ENCODE measurements at regions not wholly inside any gene's neighbourhood (a gene's known extent, or its start where the extent isn't known, plus 50 kb on each side); places are given as distances from the start of the nearest gene placed in this dataset.

DNA sequence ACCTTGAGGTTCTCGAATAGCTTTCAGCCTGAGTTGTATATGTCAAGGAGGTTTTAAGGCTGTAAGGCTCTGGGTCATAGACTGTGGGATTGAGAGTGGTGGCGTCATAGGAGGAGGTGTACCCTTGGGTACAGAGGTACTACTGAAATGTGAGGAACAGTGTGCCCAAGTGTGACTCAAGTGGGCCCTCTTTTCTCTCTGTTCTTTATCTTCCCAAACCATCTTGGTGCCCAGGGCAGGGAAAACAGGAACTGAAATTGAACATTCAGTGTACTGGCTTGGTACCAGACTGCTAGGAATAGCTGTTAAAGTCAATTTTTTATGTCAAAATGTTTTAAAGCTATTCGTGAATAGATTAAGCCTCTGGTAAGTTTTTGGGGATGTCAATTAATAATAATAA is 136.2 kb upstream of the RPS6KA3 start:
- no peak overlapping the region for H3K27ac ChIP-seq (ENCODE audit: low read length)
- H3K79me2 ChIP-seq (ENCODE audit: low read length), result no peaks in the 10 kb centered on the region
- no peak for TF ChIP-seq EZH2phosphoT487 (IDR thresholded peaks at IDR 0.05; ENCODE audit: low read depth)
- TF ChIP-seq CTCF (IDR thresholded peaks at IDR 0.05; ENCODE audit: low read depth, low read length), result no peak
- H2AFZ ChIP-seq (ENCODE audit: low read depth, low read length), result no peak overlapping the region
- H3K36me3 ChIP-seq (replicated peaks; ENCODE audit: low read depth, low read length), result no peaks in the 10 kb centered on the region
- H3K4me2 ChIP-seq (ENCODE audit: low read length), result no peak overlapping the region
- H3K9ac ChIP-seq (ENCODE audit: low read length), result no peak overlapping the region
- no peaks in the 10 kb centered on the region for H4K20me1 ChIP-seq (ENCODE audit: insufficient read depth, low read length)
- H3K4me3 ChIP-seq (ENCODE audit: low read length), result no peak overlapping the region
- H3K4me1 ChIP-seq (ENCODE audit: low read length), result no peaks in the 10 kb centered on the region
- H3K9me3 ChIP-seq (ENCODE audit: insufficient read depth, low read length), result no peaks in the 10 kb centered on the region
- H3K27me3 ChIP-seq (ENCODE audit: low read depth, low read length), result no peaks in the 10 kb centered on the region

- H3K9me3 ChIP-seq (ENCODE audit: insufficient read depth, low read length), result no peaks in the 10 kb centered on the region
- TF ChIP-seq EZH2phosphoT487 (IDR thresholded peaks at IDR 0.05; ENCODE audit: low read depth) (no peak), CTCF (IDR thresholded peaks at IDR 0.05; ENCODE audit: low read depth, low read length) (no peak)
- no peaks in the 10 kb centered on the region for H4K20me1 ChIP-seq (ENCODE audit: insufficient read depth, low read length)
Measured at GRCh38 chrX:20399728-20400414, 133.2 kb upstream of the RPS6KA3 start.

DNA sequence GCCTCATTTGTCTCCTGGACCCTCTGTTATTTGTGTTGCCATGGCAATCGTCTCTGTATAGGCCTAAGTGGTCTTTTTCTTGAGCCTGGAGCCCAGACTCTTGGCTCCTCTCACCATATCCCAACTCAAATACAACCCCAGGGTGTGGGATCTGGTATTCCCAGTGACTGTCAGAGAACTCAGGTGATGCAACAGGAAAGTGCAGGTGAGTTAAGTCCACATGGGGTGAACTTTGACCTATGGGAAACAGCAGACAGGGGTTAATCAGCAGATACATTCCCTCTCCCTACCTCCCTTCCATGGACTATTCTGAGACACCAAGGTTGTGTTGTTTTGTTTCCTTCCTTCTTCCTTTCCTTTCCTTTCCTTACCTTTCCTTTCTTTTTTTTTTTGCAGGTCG is 130.9 kb upstream of the RPS6KA3 start:
- H3K4me3 ChIP-seq (ENCODE audit: low read length), result no peak overlapping the region
- no peaks in the 10 kb centered on the region for H3K79me2 ChIP-seq (ENCODE audit: low read length)
- H3K9ac ChIP-seq (ENCODE audit: low read length), result no peak overlapping the region
- H3K36me3 ChIP-seq (replicated peaks; ENCODE audit: low read depth, low read length), result no peaks in the 10 kb centered on the region
- TF ChIP-seq CTCF (IDR thresholded peaks at IDR 0.05; ENCODE audit: low read depth, low read length), result no peak
- no peak for TF ChIP-seq EZH2phosphoT487 (IDR thresholded peaks at IDR 0.05; ENCODE audit: low read depth)
- H3K27ac ChIP-seq (ENCODE audit: low read length), result no peak overlapping the region
- no peaks in the 10 kb centered on the region for H3K27me3 ChIP-seq (ENCODE audit: low read depth, low read length)
- no peak overlapping the region for H2AFZ ChIP-seq (ENCODE audit: low read depth, low read length)
- H4K20me1 ChIP-seq (ENCODE audit: insufficient read depth, low read length), result no peaks in the 10 kb centered on the region
- H3K9me3 ChIP-seq (ENCODE audit: insufficient read depth, low read length), result no peaks in the 10 kb centered on the region
- H3K4me1 ChIP-seq (ENCODE audit: low read length), result no peaks in the 10 kb centered on the region
- no peak overlapping the region for H3K4me2 ChIP-seq (ENCODE audit: low read length)

More at GRCh38 chrX:20399728-20400414, 133.2 kb upstream of the RPS6KA3 start:
- H3K27ac ChIP-seq (ENCODE audit: low read length), result no peak overlapping the region
- H3K27me3 ChIP-seq (ENCODE audit: low read depth, low read length), result no peaks in the 10 kb centered on the region
- no peak overlapping the region for H3K9ac ChIP-seq (ENCODE audit: low read length)
- H3K4me3 ChIP-seq (ENCODE audit: low read length), result no peak overlapping the region
- H3K36me3 ChIP-seq (replicated peaks; ENCODE audit: low read depth, low read length), result no peaks in the 10 kb centered on the region
- no peaks in the 10 kb centered on the region for H3K4me1 ChIP-seq (ENCODE audit: low read length)
- H3K4me2 ChIP-seq (ENCODE audit: low read length), result no peak overlapping the region
- H3K79me2 ChIP-seq (ENCODE audit: low read length), result no peaks in the 10 kb centered on the region
- H2AFZ ChIP-seq (ENCODE audit: low read depth, low read length), result no peak overlapping the region

DNA sequence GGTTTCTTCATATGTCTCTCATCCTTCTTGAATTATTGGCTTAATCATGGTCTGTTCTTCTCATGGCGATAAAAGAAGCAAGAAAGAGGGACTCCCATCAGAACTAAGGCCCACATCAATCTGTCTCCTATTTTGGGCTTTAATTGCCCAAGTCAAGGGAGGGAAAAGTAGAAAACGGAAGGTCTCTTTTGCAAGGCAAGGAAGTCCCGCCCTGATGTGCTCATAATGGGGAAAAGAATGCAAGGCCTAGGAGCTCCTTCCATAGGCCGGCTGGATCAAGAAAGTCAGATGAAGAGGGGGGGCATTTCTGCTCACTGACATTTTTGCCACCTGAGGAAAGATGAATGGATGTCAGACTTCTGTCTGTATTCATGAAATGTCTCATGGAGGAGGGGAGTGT is 127.7 kb upstream of the RPS6KA3 start:
- no peak overlapping the region for H3K27ac ChIP-seq (ENCODE audit: low read length)
- no peaks in the 10 kb centered on the region for H3K9me3 ChIP-seq (ENCODE audit: insufficient read depth, low read length)
- no peak overlapping the region for H2AFZ ChIP-seq (ENCODE audit: low read depth, low read length)
- no peak overlapping the region for H3K4me3 ChIP-seq (ENCODE audit: low read length)
- no peaks in the 10 kb centered on the region for H3K4me1 ChIP-seq (ENCODE audit: low read length)
- H3K4me2 ChIP-seq (ENCODE audit: low read length), result no peak overlapping the region
- TF ChIP-seq CTCF (IDR thresholded peaks at IDR 0.05; ENCODE audit: low read depth, low read length) (no peak), EZH2phosphoT487 (IDR thresholded peaks at IDR 0.05; ENCODE audit: low read depth) (no peak)
- H3K27me3 ChIP-seq (ENCODE audit: low read depth, low read length), result no peaks in the 10 kb centered on the region
- H3K36me3 ChIP-seq (replicated peaks; ENCODE audit: low read depth, low read length), result no peaks in the 10 kb centered on the region
- H4K20me1 ChIP-seq (ENCODE audit: insufficient read depth, low read length), result no peaks in the 10 kb centered on the region
- H3K79me2 ChIP-seq (ENCODE audit: low read length), result no peaks in the 10 kb centered on the region
- H3K9ac ChIP-seq (ENCODE audit: low read length), result no peak overlapping the region
